ENCODE measurements at regions not wholly inside any gene's neighbourhood (a gene's known extent, or its start where the extent isn't known, plus 50 kb on each side); places are given as distances from the start of the nearest gene placed in this dataset.

DNA sequence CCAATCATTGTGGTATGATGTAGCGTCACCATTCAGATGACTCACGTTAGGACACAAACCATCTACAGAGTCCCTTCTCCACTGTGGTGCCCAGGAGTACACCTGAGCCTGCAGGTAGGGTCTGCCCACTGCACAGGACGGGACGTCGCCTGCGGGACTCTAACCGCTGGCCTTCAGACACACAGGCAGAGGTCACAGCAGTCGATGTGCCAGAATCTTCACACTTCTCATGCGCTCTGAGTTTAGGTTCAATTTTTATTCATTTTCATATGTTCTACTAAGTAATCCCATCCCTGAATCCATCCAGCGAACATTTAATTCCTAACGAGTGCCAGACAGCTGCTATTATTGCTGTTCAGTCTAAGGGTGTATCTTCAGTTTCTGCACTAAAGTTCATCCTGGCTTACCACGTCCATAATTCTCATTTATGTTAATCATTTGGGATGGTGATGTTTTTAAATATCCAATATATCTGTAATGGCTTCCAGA, 73.3 kb downstream of the CXCL12 start (continued):
- TF ChIP-seq ZFX (IDR thresholded peaks at IDR 0.05): no peak
- TF ChIP-seq CEBPB (IDR thresholded peaks at IDR 0.05; ENCODE audit: low read depth): no peak
- no peak for TF ChIP-seq YY1 (IDR thresholded peaks at IDR 0.05; ENCODE audit: extremely low read depth, insufficient replicate concordance, low read depth, low read length)

- peaks cover 0 to 8% of the 10 kb centered on the region in 2 experiments; a peak in 2 of 4 replicates for H3K4me1 ChIP-seq (ENCODE audit: control insufficient read depth in 1 of 2, insufficient read depth in 2 of 2, low read length in 2 of 2)
- H3K9me3 ChIP-seq (ENCODE audit: control insufficient read depth in 1 of 2, insufficient read depth in 1 of 2, low read depth in 1 of 2, low read length in 2 of 2): no peaks in the 10 kb centered on the region
- peak; percentile 98 for ATAC-seq
- no peaks in the 10 kb centered on the region for H3K9me2 ChIP-seq (ENCODE audit: insufficient read depth)
- H3K27me3 ChIP-seq (ENCODE audit: insufficient read depth, low read length): no peaks in the 10 kb centered on the region
- H3K27ac ChIP-seq (ENCODE audit: low read depth, low read length): no peak overlapping the region
- ChIA-PET RAD21 (ENCODE audit: low non-redundant PET in 1 of 2, low total read pairs in 2 of 2, uncharacterized antibody in 2 of 2, unreplicated experiment in 2 of 2) (no interaction called here), CTCF (interaction anchor here (1.1 kb wide), 1 partner anchor 550 kb away, joined by 3 read pairs; no protein-coding TSS in a partner anchor), POLR2A (no interaction called here)
- no peak overlapping the region for H3K9ac ChIP-seq (ENCODE audit: low read length)
- H2AFZ ChIP-seq (ENCODE audit: low read depth, low read length, poor library complexity, severe bottlenecking): peak overlapping the region; percentile 84
- intact Hi-C loops (cut with micrococcal nuclease): loop anchor here (1.0 to 10.0 kb wide), 2 partner anchors 554 to 640 kb away; no protein-coding TSS in a partner anchor
- H3K79me2 ChIP-seq (ENCODE audit: insufficient read depth, low read length): no peaks in the 10 kb centered on the region
- peak; percentile 54 for DNase-seq (ENCODE audit: low read depth, low spot score)
- BruUV-seq (replicated peaks): no TSS peak
- H3K4me3 ChIP-seq (replicated peaks in 1 of 2; ENCODE audit: low read depth in 1 of 2, low read length in 2 of 2): no peak overlapping the region
- peak overlapping the region; percentile 47 for H3K4me2 ChIP-seq (ENCODE audit: low read length)
- no peaks in the 10 kb centered on the region for H3K36me3 ChIP-seq (ENCODE audit: control insufficient read depth in 1 of 2, insufficient read depth in 2 of 2, low read length in 2 of 2)
- H4K20me1 ChIP-seq (ENCODE audit: insufficient read depth): no peaks in the 10 kb centered on the region
- TF ChIP-seq JUND (IDR thresholded peaks at IDR 0.05): no peak
- no peak for TF ChIP-seq POLR2A (IDR thresholded peaks at IDR 0.05; ENCODE audit: borderline replicate concordance, extremely low read depth, insufficient read depth, insufficient read length)
- no peak for TF ChIP-seq REST (IDR thresholded peaks at IDR 0.05; ENCODE audit: low read depth)
- TF ChIP-seq, protein P1, sequence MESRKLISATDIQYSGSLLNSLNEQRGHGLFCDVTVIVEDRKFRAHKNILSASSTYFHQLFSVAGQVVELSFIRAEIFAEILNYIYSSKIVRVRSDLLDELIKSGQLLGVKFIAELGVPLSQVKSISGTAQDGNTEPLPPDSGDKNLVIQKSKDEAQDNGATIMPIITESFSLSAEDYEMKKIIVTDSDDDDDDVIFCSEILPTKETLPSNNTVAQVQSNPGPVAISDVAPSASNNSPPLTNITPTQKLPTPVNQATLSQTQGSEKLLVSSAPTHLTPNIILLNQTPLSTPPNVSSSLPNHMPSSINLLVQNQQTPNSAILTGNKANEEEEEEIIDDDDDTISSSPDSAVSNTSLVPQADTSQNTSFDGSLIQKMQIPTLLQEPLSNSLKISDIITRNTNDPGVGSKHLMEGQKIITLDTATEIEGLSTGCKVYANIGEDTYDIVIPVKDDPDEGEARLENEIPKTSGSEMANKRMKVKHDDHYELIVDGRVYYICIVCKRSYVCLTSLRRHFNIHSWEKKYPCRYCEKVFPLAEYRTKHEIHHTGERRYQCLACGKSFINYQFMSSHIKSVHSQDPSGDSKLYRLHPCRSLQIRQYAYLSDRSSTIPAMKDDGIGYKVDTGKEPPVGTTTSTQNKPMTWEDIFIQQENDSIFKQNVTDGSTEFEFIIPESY (IDR thresholded peaks at IDR 0.05; ENCODE audit: extremely low read depth, insufficient replicate concordance, low read length): no peak
- TF ChIP-seq ZFX (IDR thresholded peaks at IDR 0.05): no peak
- TF ChIP-seq, protein P2, sequence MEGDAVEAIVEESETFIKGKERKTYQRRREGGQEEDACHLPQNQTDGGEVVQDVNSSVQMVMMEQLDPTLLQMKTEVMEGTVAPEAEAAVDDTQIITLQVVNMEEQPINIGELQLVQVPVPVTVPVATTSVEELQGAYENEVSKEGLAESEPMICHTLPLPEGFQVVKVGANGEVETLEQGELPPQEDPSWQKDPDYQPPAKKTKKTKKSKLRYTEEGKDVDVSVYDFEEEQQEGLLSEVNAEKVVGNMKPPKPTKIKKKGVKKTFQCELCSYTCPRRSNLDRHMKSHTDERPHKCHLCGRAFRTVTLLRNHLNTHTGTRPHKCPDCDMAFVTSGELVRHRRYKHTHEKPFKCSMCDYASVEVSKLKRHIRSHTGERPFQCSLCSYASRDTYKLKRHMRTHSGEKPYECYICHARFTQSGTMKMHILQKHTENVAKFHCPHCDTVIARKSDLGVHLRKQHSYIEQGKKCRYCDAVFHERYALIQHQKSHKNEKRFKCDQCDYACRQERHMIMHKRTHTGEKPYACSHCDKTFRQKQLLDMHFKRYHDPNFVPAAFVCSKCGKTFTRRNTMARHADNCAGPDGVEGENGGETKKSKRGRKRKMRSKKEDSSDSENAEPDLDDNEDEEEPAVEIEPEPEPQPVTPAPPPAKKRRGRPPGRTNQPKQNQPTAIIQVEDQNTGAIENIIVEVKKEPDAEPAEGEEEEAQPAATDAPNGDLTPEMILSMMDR (IDR thresholded peaks at IDR 0.05 in 2 of 3, conservative IDR thresholded peaks at IDR 0.05 in 1 of 3; ENCODE audit: borderline replicate concordance in 1 of 3, insufficient read depth in 1 of 3, low read depth in 2 of 3, low read length in 2 of 3): peak; percentile 74 to 86 (median 76)
- no peak for TF ChIP-seq SP1 (IDR thresholded peaks at IDR 0.05; ENCODE audit: low read depth)
- peak; percentile 62 for TF ChIP-seq RAD21 (IDR thresholded peaks at IDR 0.05; ENCODE audit: low read depth)
- TF ChIP-seq SIN3A (IDR thresholded peaks at IDR 0.05; ENCODE audit: low read depth): no peak
- TF ChIP-seq, protein P3, sequence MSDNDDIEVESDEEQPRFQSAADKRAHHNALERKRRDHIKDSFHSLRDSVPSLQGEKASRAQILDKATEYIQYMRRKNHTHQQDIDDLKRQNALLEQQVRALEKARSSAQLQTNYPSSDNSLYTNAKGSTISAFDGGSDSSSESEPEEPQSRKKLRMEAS (IDR thresholded peaks at IDR 0.05): peak; percentile 89
- TF ChIP-seq SRF (IDR thresholded peaks at IDR 0.05; ENCODE audit: low read depth): no peak
- TF ChIP-seq EZH2phosphoT487 (IDR thresholded peaks at IDR 0.05; ENCODE audit: borderline replicate concordance): no peak
- TF ChIP-seq EZH2 (IDR thresholded peaks at IDR 0.05): no peak
- TF ChIP-seq YY1 (IDR thresholded peaks at IDR 0.05; ENCODE audit: extremely low read depth, insufficient replicate concordance, low read depth, low read length): peak; percentile 47
- no peak for TF ChIP-seq ELF1 (IDR thresholded peaks at IDR 0.05; ENCODE audit: borderline replicate concordance, low read depth)
- TF ChIP-seq CEBPB (IDR thresholded peaks at IDR 0.05; ENCODE audit: low read depth): no peak
- TF ChIP-seq FOSL1 (IDR thresholded peaks at IDR 0.05; ENCODE audit: low read depth): no peak
These were observed 73.9 kb downstream of the CXCL12 start for GRCh38 chr10:44310762-44311562.

All from HCT116 (cell line).